ENCODE measurements at regions not wholly inside any gene's neighbourhood (a gene's known extent, or its start where the extent isn't known, plus 50 kb on each side); places are given as distances from the start of the nearest gene placed in this dataset.

- BruUV-seq (replicated peaks): no TSS peak
- H3K27me3 ChIP-seq (ENCODE audit: insufficient read depth, low read depth): no peaks in the 10 kb centered on the region
- TF ChIP-seq CTCF (conservative IDR thresholded peaks at IDR 0.05): no peak
- TF ChIP-seq EZH2 (IDR thresholded peaks at IDR 0.05; ENCODE audit: low read depth): no peak
- H4K20me1 ChIP-seq (ENCODE audit: insufficient read depth): no peaks in the 10 kb centered on the region
- H3K36me3 ChIP-seq (ENCODE audit: low read depth): no peaks in the 10 kb centered on the region
- H2AFZ ChIP-seq: no peak overlapping the region
- intact Hi-C loops (cut with micrococcal nuclease; ENCODE audit: unreplicated experiment): no loop called here
- ChIA-PET POLR2A (ENCODE audit: unreplicated experiment) (no interaction called here), CTCF (interaction anchor here (0.6 kb wide), 1 partner anchor 346 kb away, joined by 4 read pairs; no protein-coding TSS in a partner anchor)
- no peak overlapping the region for H3K27ac ChIP-seq
- H3F3A ChIP-seq (ENCODE audit: insufficient read depth, low read depth): peaks cover 2% of the 10 kb centered on the region; the same call in 1 of the 2 replicates
- DNase-seq: no peak
- peaks cover 32% of the 10 kb centered on the region for H3K4me1 ChIP-seq (replicated peaks; ENCODE audit: insufficient read depth)
- H3K4me2 ChIP-seq: no peak overlapping the region
- no peaks in the 10 kb centered on the region for H3K9me3 ChIP-seq (ENCODE audit: insufficient read depth, low read depth)
- H3K9me2 ChIP-seq (ENCODE audit: insufficient read depth): no peaks in the 10 kb centered on the region
- H3K4me3 ChIP-seq: no peak overlapping the region
- no peaks in the 10 kb centered on the region for H3K79me2 ChIP-seq (ENCODE audit: low read depth)
These were observed 116.1 kb upstream of the PTPN1 start for GRCh38 chr20:50393990-50394561.

DNA sequence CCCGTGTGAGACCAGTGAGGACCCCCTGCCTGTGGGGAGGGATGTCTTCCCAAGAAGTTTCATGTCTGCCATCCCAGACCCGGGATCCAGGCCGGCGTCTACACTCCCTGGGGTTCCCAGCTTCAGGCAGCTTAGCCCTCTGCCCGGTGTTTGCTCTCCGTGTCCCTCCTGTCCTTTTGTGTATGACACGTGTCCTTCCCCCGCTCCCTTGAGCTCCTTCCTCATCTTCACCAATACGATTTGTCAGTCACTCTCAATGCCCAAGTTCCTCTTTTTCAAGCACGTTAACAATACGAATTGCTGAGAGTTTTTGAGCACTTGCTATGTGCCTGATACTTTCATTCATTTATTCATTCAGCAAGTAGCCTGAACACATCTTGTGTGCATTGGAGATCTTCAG is 115.6 kb upstream of the PTPN1 start:
- Histone ChIP-seq H3K4me3 (no peak overlapping the region), H3K9me3 (ENCODE audit: insufficient read depth, low read depth) (no peaks in the 10 kb centered on the region), H3K27me3 (ENCODE audit: insufficient read depth, low read depth) (no peaks in the 10 kb centered on the region), H3K79me2 (ENCODE audit: low read depth) (no peaks in the 10 kb centered on the region), H3K4me1 (replicated peaks; ENCODE audit: insufficient read depth) (peaks cover 32% of the 10 kb centered on the region), H3K4me2 (no peak overlapping the region), H4K20me1 (ENCODE audit: insufficient read depth) (no peaks in the 10 kb centered on the region), H3K9me2 (ENCODE audit: insufficient read depth) (no peaks in the 10 kb centered on the region), H3F3A (ENCODE audit: insufficient read depth, low read depth) (peaks cover 7% of the 10 kb centered on the region; the same call in 1 of the 2 replicates), H2AFZ (no peak overlapping the region), H3K27ac (no peak overlapping the region), H3K36me3 (ENCODE audit: low read depth) (no peaks in the 10 kb centered on the region)
- intact Hi-C loops (cut with micrococcal nuclease; ENCODE audit: unreplicated experiment): no loop called here
- ChIA-PET POLR2A (ENCODE audit: unreplicated experiment) (interaction anchor here (0.9 kb wide), 1 partner anchor 109 kb away, joined by 3 read pairs; no protein-coding TSS in a partner anchor), CTCF (no interaction called here)
- TF ChIP-seq CTCF (conservative IDR thresholded peaks at IDR 0.05) (no peak), EZH2 (IDR thresholded peaks at IDR 0.05; ENCODE audit: low read depth) (no peak)
- no TSS peak for BruUV-seq (replicated peaks)
- no peak for DNase-seq

- H3K4me3 ChIP-seq: no peak overlapping the region
- no peak overlapping the region for H2AFZ ChIP-seq
- CTCF ChIA-PET: no interaction called here
- H3K9me3 ChIP-seq (ENCODE audit: insufficient read depth, low read depth): no peaks in the 10 kb centered on the region
- peaks cover 12% of the 10 kb centered on the region for H3F3A ChIP-seq (ENCODE audit: insufficient read depth, low read depth)
- POLR2A ChIA-PET (ENCODE audit: unreplicated experiment): interaction anchor here (0.9 kb wide), 1 partner anchor 110 kb away, joined by 3 read pairs; no protein-coding TSS in a partner anchor
- no peaks in the 10 kb centered on the region for H3K36me3 ChIP-seq (ENCODE audit: low read depth)
- peaks cover 37% of the 10 kb centered on the region for H3K4me1 ChIP-seq (replicated peaks; ENCODE audit: insufficient read depth)
- H3K27ac ChIP-seq: no peak overlapping the region
- no peaks in the 10 kb centered on the region for H4K20me1 ChIP-seq (ENCODE audit: insufficient read depth)
- H3K27me3 ChIP-seq (ENCODE audit: insufficient read depth, low read depth): no peaks in the 10 kb centered on the region
- TF ChIP-seq EZH2 (IDR thresholded peaks at IDR 0.05; ENCODE audit: low read depth) (no peak), CTCF (conservative IDR thresholded peaks at IDR 0.05) (no peak)
- no peaks in the 10 kb centered on the region for H3K9me2 ChIP-seq (ENCODE audit: insufficient read depth)
- no TSS peak for BruUV-seq (replicated peaks)
- intact Hi-C loops (cut with micrococcal nuclease; ENCODE audit: unreplicated experiment): no loop called here
- H3K79me2 ChIP-seq (ENCODE audit: low read depth): no peaks in the 10 kb centered on the region
- no peak overlapping the region for H3K4me2 ChIP-seq
- peak; percentile 45 to 48 for DNase-seq
These were observed 114.9 kb upstream of the PTPN1 start for GRCh38 chr20:50395251-50395729.

All from PC-9 (cell line).